Left lung (tissue), 4 donors: ENCODE measurements at regions not wholly inside any gene's neighbourhood (a gene's known extent, or its start where the extent isn't known, plus 50 kb on each side); places are given as distances from the start of the nearest gene placed in this dataset.

ENCODE experiments used
- ATAC-seq: fragments of 200-7000 bp; cut with Tn5 transposase; one replicate; pipeline ENCODE4 v1.9.1; 2020; ENCODE audit warnings: moderate library complexity
- DNase-seq, 4 donors: peaks; one replicate each; pipeline ENCODE4 v3.0.0-alpha.2; 2013 to 2020
- H3K27ac ChIP-seq, 2 donors: fragments of 200-600 bp; sonication (generic) in 1 of 2; one replicate each; pipeline versions ENCODE4 v1.5.0 to v1.8.0; 2020 to 2021
- H3K27me3 ChIP-seq, 2 donors: fragments of 200-600 bp; sonication (generic) in 1 of 2; one replicate each; pipeline versions ENCODE4 v1.5.0 to v1.8.0; 2020 to 2021
- H3K36me3 ChIP-seq, 2 donors: fragments of 200-600 bp; sonication (generic) in 1 of 2; one replicate each; pipeline versions ENCODE4 v1.5.0 to v1.8.0; 2020 to 2021
- H3K4me1 ChIP-seq, 2 donors: fragments of 200-600 bp; one replicate each; pipeline ENCODE4 v1.8.0; 2021
- H3K4me3 ChIP-seq, 2 donors: fragments of 200-600 bp; sonication (generic) in 1 of 2; one replicate each; pipeline versions ENCODE4 v1.5.0 to v1.8.0; 2020 to 2021; ENCODE audit warnings: mild to moderate bottlenecking in 1 of 2
- H3K9me3 ChIP-seq, 2 donors: fragments of 200-600 bp; sonication (generic) in 1 of 2; one replicate each; pipeline versions ENCODE4 v1.5.0 to v1.8.0; 2020 to 2021
- intact Hi-C, 2 donors: fragments of 100-400 bp; cut with DNase I; formaldehyde crosslinking; loops; one replicate each; pipeline versions ENCODE4 v1.11.2 to v1.14.2; 2022
- TF ChIP-seq, protein P1 (sequence below), 2 donors: fragments of 200-600 bp; sonication (generic) in 1 of 2; IDR thresholded peaks; one replicate each; pipeline versions ENCODE4 v1.5.0 to v1.8.0; 2021; ENCODE audit warnings: antibody characterized with exemption in 2 of 2
- donor health status: DM: no; HTN: yes; CAD: no.
- donor health status: DM: no; HTN: no; CAD: no.

DNA sequence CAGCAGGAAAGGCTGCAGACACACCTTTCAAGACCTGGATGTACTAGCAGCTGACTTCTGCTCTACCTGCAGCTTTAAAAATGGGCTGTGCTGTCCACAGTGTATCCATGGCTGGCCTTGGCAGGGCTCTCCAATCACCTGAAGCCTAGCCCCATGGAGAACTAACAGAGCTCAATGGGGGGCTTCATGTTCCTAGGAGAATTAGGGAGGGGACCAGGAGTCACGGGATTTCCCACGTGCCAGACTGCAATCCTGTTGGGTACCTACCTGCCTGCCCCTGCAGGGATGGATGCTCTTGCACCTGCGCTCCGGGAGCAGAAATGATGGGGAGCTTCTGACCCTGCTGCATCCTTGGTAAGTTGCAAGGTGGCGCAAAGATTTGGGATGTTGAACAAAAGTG lies 462.1 kb downstream of the ICE1 start:
- intact Hi-C loops = no loop called here
- no peak for DNase-seq
- TF ChIP-seq, protein P1, sequence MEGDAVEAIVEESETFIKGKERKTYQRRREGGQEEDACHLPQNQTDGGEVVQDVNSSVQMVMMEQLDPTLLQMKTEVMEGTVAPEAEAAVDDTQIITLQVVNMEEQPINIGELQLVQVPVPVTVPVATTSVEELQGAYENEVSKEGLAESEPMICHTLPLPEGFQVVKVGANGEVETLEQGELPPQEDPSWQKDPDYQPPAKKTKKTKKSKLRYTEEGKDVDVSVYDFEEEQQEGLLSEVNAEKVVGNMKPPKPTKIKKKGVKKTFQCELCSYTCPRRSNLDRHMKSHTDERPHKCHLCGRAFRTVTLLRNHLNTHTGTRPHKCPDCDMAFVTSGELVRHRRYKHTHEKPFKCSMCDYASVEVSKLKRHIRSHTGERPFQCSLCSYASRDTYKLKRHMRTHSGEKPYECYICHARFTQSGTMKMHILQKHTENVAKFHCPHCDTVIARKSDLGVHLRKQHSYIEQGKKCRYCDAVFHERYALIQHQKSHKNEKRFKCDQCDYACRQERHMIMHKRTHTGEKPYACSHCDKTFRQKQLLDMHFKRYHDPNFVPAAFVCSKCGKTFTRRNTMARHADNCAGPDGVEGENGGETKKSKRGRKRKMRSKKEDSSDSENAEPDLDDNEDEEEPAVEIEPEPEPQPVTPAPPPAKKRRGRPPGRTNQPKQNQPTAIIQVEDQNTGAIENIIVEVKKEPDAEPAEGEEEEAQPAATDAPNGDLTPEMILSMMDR (IDR thresholded peaks at IDR 0.05) = no peak

DNA sequence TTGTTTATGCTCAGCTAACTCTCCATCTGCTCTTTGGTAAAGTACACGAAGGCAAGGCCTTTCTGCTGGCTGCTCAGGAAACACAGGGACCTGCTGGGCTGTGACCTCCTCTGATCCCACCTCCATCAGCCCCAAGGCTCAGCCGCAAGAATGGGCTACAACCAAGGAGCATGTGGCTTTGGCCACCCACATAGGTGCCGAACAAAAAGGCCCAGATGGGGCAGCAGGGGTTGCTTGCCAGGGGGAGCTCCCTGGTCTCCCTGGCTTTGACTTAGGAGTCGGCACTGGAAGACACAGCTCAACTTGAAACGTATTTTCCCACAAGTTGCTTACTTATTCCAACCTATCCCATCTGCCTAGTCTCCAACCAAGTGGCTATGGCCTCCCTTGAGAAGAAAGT lies 461.1 kb downstream of the ICE1 start:
- Histone ChIP-seq H3K9me3 (no peaks in the 10 kb centered on the region), H3K4me3 (no peak overlapping the region), H3K27me3 (peaks cover 0 to 24% of the 10 kb centered on the region in 2 donors), H3K4me1 (no peaks in the 10 kb centered on the region), H3K36me3 (no peaks in the 10 kb centered on the region), H3K27ac (no peak overlapping the region)
- TF ChIP-seq, protein P1 (IDR thresholded peaks at IDR 0.05) = no peak
- intact Hi-C loops = no loop called here
- DNase-seq (no peak), ATAC-seq (no peak)

More for the DNA sequence above, 462.1 kb downstream of the ICE1 start:
- no peak for ATAC-seq
- no peaks in the 10 kb centered on the region for H3K36me3 ChIP-seq
- peaks cover 0 to 24% of the 10 kb centered on the region in 2 donors for H3K27me3 ChIP-seq
- H3K4me1 ChIP-seq = no peaks in the 10 kb centered on the region
- no peak overlapping the region for H3K27ac ChIP-seq
- no peaks in the 10 kb centered on the region for H3K9me3 ChIP-seq
- H3K4me3 ChIP-seq = no peak overlapping the region

DNA sequence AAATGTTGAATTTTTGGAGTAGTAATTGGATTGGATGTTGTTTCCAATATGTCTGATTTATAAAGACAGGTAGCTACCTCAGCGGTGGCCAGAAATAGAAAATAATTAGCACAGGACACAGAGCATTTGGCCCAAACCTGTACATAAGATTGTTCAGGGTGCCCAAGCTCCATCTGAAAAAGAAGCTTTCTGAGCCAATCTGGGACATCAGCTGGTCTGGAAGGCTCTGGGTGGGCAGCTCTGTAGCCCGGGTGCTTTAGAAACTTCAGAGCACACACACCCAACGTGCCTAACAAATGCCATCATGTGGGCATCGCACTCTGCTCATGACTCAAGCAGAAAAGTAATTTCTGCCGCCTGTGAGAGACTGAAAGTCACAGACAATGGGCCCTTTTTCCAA lies 460.7 kb downstream of the ICE1 start:
- TF ChIP-seq, protein P1 (IDR thresholded peaks at IDR 0.05) = no peak
- no peaks in the 10 kb centered on the region for H3K36me3 ChIP-seq
- intact Hi-C loops = no loop called here
- H3K4me3 ChIP-seq = no peak overlapping the region
- peaks cover 0 to 24% of the 10 kb centered on the region in 2 donors for H3K27me3 ChIP-seq
- no peak overlapping the region for H3K27ac ChIP-seq
- H3K9me3 ChIP-seq = no peaks in the 10 kb centered on the region
- no peak for DNase-seq
- no peak for ATAC-seq
- no peaks in the 10 kb centered on the region for H3K4me1 ChIP-seq

- Histone ChIP-seq H3K4me3 (no peak overlapping the region), H3K27ac (no peak overlapping the region), H3K9me3 (no peaks in the 10 kb centered on the region), H3K4me1 (no peaks in the 10 kb centered on the region), H3K36me3 (no peaks in the 10 kb centered on the region), H3K27me3 (peaks cover 0 to 24% of the 10 kb centered on the region in 2 donors)
- intact Hi-C loops = no loop called here
- TF ChIP-seq, protein P1 (IDR thresholded peaks at IDR 0.05) = no peak
- ATAC-seq (no peak), DNase-seq (no peak)
Observed at GRCh38 chr5:5882706-5883105, 460.2 kb downstream of the ICE1 start.

DNA sequence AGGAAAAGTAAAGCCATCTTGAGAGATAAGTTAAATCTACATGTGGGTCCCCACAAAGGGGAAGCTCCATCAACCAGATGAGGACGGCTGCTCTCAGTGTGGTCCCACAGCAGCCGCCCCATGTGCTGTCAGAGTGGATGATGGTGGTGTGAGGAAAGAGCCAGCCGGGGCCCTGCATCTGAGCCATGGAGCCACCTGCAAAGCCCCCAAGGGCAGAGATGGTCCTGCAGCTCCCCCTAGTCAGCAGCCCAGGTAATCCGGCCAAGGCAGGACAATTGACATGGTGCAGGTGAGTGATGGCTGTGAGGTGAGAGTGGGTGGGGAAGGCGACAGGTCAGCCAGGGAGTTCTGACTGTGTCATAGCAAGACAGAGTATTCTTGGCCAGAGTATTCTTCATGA lies 458.8 kb downstream of the ICE1 start:
- no peak for DNase-seq

More for the DNA sequence above, 458.8 kb downstream of the ICE1 start:
- Histone ChIP-seq H3K27ac (no peak overlapping the region), H3K36me3 (no peaks in the 10 kb centered on the region), H3K27me3 (peaks cover 0 to 10% of the 10 kb centered on the region in 2 donors), H3K4me1 (no peaks in the 10 kb centered on the region), H3K4me3 (no peak overlapping the region), H3K9me3 (no peaks in the 10 kb centered on the region)
- ATAC-seq = peak; percentile 32
- intact Hi-C loops = no loop called here
- TF ChIP-seq, protein P1 (IDR thresholded peaks at IDR 0.05) = no peak
